Esophagus squamous epithelium (tissue), 5 donors: ENCODE measurements at regions not wholly inside any gene's neighbourhood (a gene's known extent, or its start where the extent isn't known, plus 50 kb on each side); places are given as distances from the start of the nearest gene placed in this dataset.

Source experiments
- DNase-seq: peaks from one replicate; lab custom pipeline; 2025; lab: John Stamatoyannopoulos, UW
- H3K27ac ChIP-seq, 4 donors: fragments of 200-600 bp; sonication (generic); one replicate each; pipeline ENCODE4 v1.5.1; 2016 to 2019; ENCODE audit warnings: mild to moderate bottlenecking in 1 of 4
- H3K27me3 ChIP-seq, 4 donors: fragments of 200-600 bp; sonication (generic); 1 replicate in 3 of 4; 2 replicates in 1 of 4; pipeline versions ENCODE4 v1.5.1 to v1.6.0; 2017 to 2021; ENCODE audit warnings: antibody characterized with exemption in 1 of 4
- H3K36me3 ChIP-seq, 3 donors: fragments of 200-600 bp; sonication (generic); one replicate each; pipeline ENCODE4 v1.5.1; 2016 to 2019
- H3K4me1 ChIP-seq, 3 donors: fragments of 200-600 bp; sonication (generic); one replicate each; pipeline ENCODE4 v1.5.1; 2017 to 2019
- H3K4me3 ChIP-seq, 4 donors: fragments of 200-600 bp; sonication (generic); 1 replicate in 3 of 4; 2 replicates in 1 of 4; pipeline ENCODE4 v1.5.1; 2016 to 2019; ENCODE audit warnings: mild to moderate bottlenecking in 2 of 4, moderate library complexity in 1 of 4
- H3K9me3 ChIP-seq, 3 donors: fragments of 200-600 bp; sonication (generic); one replicate each; pipeline ENCODE4 v1.5.1; 2016 to 2019
- CTCF ChIP-seq, 6 experiments: fragments of 450-650 bp in 4 of 6; fragments of 200-600 bp in 2 of 6; sonication (generic) in 2 of 6; IDR thresholded peaks; one replicate each; pipeline ENCODE4 v1.5.1; 2016 to 2019; ENCODE audit warnings: antibody characterized with exemption in 6 of 6, mild to moderate bottlenecking in 4 of 6, moderate library complexity in 4 of 6
- POLR2A ChIP-seq, 4 donors: fragments of 450-650 bp; IDR thresholded peaks; one replicate each; pipeline ENCODE4 v1.6.1; 2017; ENCODE audit warnings: antibody characterized with exemption in 4 of 4, mild to moderate bottlenecking in 4 of 4, moderate library complexity in 3 of 4
- WGBS, 2 donors: methylation state at CpG; one replicate each; pipeline ENCODE4 v1.1.5; 2018; 5-methylcytosine and 5-hydroxymethylcytosine counted together
- intact Hi-C: fragments of 100-400 bp; cut with DNase I; formaldehyde crosslinking; loops from one replicate; pipeline ENCODE4 v1.15.0; 2022
- donor health status: DM: yes; HTN: yes; CAD: no.

GRCh38 chr18:51660188-51660715 lies 462.8 kb upstream of the MEX3C start:
- no peaks in the 10 kb centered on the region for H3K9me3 ChIP-seq
- no peak overlapping the region for H3K27ac ChIP-seq
- no peaks in the 10 kb centered on the region for H3K36me3 ChIP-seq
- WGBS, 2 donors: 20 to 45% methylated on average over 2 of the region's 2 CpGs
- no peak overlapping the region for H3K4me3 ChIP-seq
- no peak for TF ChIP-seq POLR2A (IDR thresholded peaks at IDR 0.05)
- TF ChIP-seq CTCF (IDR thresholded peaks at IDR 0.05): no peak
- intact Hi-C loops: no loop called here
- H3K4me1 ChIP-seq: no peaks in the 10 kb centered on the region
- DNase-seq: no peak
- H3K27me3 ChIP-seq: no peaks in the 10 kb centered on the region

DNA sequence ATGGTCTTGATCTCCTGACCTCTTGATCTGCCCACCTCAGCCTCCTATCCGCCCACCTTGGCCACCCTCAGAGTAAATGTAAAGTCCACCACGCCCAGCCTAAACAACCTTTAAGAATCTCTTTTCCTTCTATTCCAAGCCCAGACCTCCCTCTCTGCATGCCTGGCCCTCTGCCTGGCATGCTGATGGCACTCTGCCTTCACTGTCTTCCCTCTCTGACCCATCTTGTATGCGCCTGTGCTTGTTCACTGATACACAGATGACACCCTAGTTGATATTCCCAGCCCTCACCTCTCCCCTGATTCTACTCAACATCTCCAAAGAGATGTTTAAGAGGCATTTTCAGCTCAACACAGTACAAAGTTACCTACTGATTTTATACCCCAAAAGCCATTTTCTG lies 466.8 kb upstream of the MEX3C start:
- intact Hi-C loops: no loop called here
- no peak overlapping the region for H3K27ac ChIP-seq
- H3K36me3 ChIP-seq: no peaks in the 10 kb centered on the region
- H3K9me3 ChIP-seq: no peaks in the 10 kb centered on the region
- no peaks in the 10 kb centered on the region for H3K27me3 ChIP-seq
- 51 to 54% methylated on average over 3 of the region's 3 CpGs for WGBS, 2 donors
- TF ChIP-seq CTCF (IDR thresholded peaks at IDR 0.05): no peak
- no peak for TF ChIP-seq POLR2A (IDR thresholded peaks at IDR 0.05)
- no peak overlapping the region for H3K4me3 ChIP-seq
- DNase-seq: no peak
- no peaks in the 10 kb centered on the region for H3K4me1 ChIP-seq

GRCh38 chr18:51666763-51667191 lies 469.3 kb upstream of the MEX3C start:
- 11 to 26% methylated on average over 2 to 3 of the region's 7 CpGs for WGBS, 2 donors
- H3K27me3 ChIP-seq: no peaks in the 10 kb centered on the region
- H3K4me3 ChIP-seq: no peak overlapping the region
- no peaks in the 10 kb centered on the region for H3K4me1 ChIP-seq
- H3K27ac ChIP-seq: no peak overlapping the region
- no peaks in the 10 kb centered on the region for H3K36me3 ChIP-seq
- TF ChIP-seq CTCF (IDR thresholded peaks at IDR 0.05) (no peak), POLR2A (IDR thresholded peaks at IDR 0.05) (no peak)
- H3K9me3 ChIP-seq: no peaks in the 10 kb centered on the region
- intact Hi-C loops: no loop called here
- DNase-seq: no peak

DNA sequence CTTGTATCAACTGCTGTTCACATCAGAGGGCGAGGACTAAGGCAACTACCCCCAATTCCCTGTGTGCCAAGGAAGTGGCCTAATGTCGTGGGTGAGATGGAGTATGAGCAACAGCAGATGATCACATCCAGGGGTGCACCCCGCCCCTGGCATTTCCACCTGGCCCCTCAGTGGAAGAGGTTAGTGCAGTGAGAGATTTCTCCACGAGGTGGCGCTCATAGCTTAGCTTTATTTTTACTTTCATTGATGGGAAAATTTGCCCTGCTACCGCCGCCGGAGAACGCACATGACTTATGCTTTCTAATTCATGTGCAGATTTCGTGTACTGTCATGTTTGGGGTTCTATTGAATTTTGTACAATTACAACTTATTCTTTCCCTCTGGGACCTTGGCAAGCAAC lies 470.6 kb upstream of the MEX3C start:
- Histone ChIP-seq H3K27ac (no peak overlapping the region), H3K9me3 (no peaks in the 10 kb centered on the region), H3K27me3 (no peaks in the 10 kb centered on the region), H3K36me3 (no peaks in the 10 kb centered on the region), H3K4me3 (no peak overlapping the region), H3K4me1 (no peaks in the 10 kb centered on the region)
- intact Hi-C loops: no loop called here
- DNase-seq: no peak
- TF ChIP-seq POLR2A (IDR thresholded peaks at IDR 0.05): no peak
- TF ChIP-seq CTCF (IDR thresholded peaks at IDR 0.05): peak; percentile 29 to 72 (median 60)
- 4 to 7% methylated on average over 7 to 10 of the region's 10 CpGs for WGBS, 2 donors

DNA sequence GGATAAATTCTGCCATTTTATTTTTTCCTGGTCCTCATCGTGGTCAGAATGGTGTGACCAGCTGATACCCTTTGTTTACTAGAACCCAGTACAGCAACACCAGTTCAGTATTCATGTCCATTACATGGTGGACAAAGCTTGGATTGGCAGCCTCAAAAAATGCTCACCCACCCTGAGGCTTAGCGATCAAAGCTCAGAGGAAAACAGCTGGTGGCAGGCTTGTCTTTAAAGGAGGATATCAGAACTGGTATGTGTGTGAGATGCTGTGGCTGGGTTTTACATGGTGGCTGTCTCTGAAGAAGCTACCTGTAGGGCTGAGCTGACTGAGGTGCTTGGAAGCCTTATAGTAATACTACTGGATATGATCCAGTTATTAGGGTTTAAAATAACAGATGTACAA lies 471.1 kb upstream of the MEX3C start:
- DNase-seq: no peak
- Histone ChIP-seq H3K4me3 (no peak overlapping the region), H3K4me1 (no peaks in the 10 kb centered on the region), H3K27ac (no peak overlapping the region), H3K9me3 (no peaks in the 10 kb centered on the region), H3K27me3 (no peaks in the 10 kb centered on the region), H3K36me3 (no peaks in the 10 kb centered on the region)
- no peak for TF ChIP-seq POLR2A (IDR thresholded peaks at IDR 0.05)
- TF ChIP-seq CTCF (IDR thresholded peaks at IDR 0.05): no peak
- intact Hi-C loops: no loop called here
- 29 to 37% methylated on average over 1 to 2 of the region's 2 CpGs for WGBS, 2 donors
